K562 (cell line): ENCODE measurements at regions not wholly inside any gene's neighbourhood (a gene's known extent, or its start where the extent isn't known, plus 50 kb on each side); places are given as distances from the start of the nearest gene placed in this dataset.

Experiments
- ATAC-seq: fragments of 200-7000 bp; cut with Tn5 transposase; 3 replicates; pipeline ENCODE4 v1.9.1; 2020; ENCODE audit warnings: moderate library complexity
- BruUV-seq: library from RNA; stranded (reverse); fragments of 400-500 nt; replicated peaks from 2 replicates; lab custom pipeline; 2021; lab: Mats Ljungman, UMichigan
- CTCF ChIA-PET: fragments of 300-600 bp; formaldehyde crosslinking; extraction: SDS; loops from one replicate; lab custom pipeline; 2021; ENCODE audit warnings: low intra/inter-chr PET ratio; lab: Yijun Ruan, JAX
- POLR2A ChIA-PET: fragments of 300-600, 350-650 bp; sonication (Branson Sonifier 250); formaldehyde crosslinking; extraction: SDS; loops from one replicate; lab custom pipeline; 2021; ENCODE audit warnings: antibody characterized with exemption, inconsistent platforms; lab: Yijun Ruan, JAX
- DNase-seq, 4 experiments: peaks; one replicate each; pipeline versions ENCODE4 v3.0.0 to v3.0.0-alpha.2; 2011 to 2018; ENCODE audit warnings: low spot score in 3 of 4, mixed read lengths in 3 of 4; ENCODE audit errors: extremely low read depth in 1 of 4
- FAIRE-seq: peaks from 2 replicates; lab custom pipeline; 2011; peaks lifted over from hg19 to GRCh38; lab: Jason Lieb, UNC
- H2AFZ ChIP-seq: 2 replicates; pipeline ENCODE4 v1.6.0; 2011; ENCODE audit warnings: low read depth, low read length, control low read depth, inconsistent platforms
- H3K27ac ChIP-seq: fragments of 200-600 bp; 3 replicates; pipeline ENCODE4 v1.8.0; 2011; ENCODE audit warnings: low read depth, mild to moderate bottlenecking, control low read depth, inconsistent platforms, low read length, moderate library complexity, mixed read lengths; ENCODE audit errors: extremely low read depth
- H3K27me3 ChIP-seq, 2 experiments: fragments of 300-600 bp in 1 of 2; 2 replicates in 1 of 2; 3 replicates in 1 of 2; pipeline versions ENCODE4 v1.6.0 to v1.8.0; 2011; ENCODE audit warnings: inconsistent platforms in 2 of 2, low read length in 2 of 2, mild to moderate bottlenecking in 1 of 2, mixed read lengths in 1 of 2, moderate library complexity in 1 of 2; ENCODE audit not compliant: control insufficient read depth in 2 of 2, insufficient read depth in 2 of 2
- H3K36me3 ChIP-seq: fragments of 300-600 bp; 3 replicates; pipeline ENCODE4 v1.8.0; 2011; ENCODE audit warnings: mild to moderate bottlenecking, low read length, inconsistent platforms; ENCODE audit not compliant: control insufficient read depth, insufficient read depth
- H3K4me1 ChIP-seq, 2 experiments: fragments of 200-600 bp in 1 of 2; replicated peaks in 1 of 2; 2 replicates in 1 of 2; 3 replicates in 1 of 2; pipeline versions ENCODE4 v1.5.1 to v1.8.0; 2011; ENCODE audit warnings: inconsistent platforms in 2 of 2, low read length in 2 of 2, mild to moderate bottlenecking in 1 of 2, mixed read lengths in 1 of 2, moderate library complexity in 1 of 2; ENCODE audit not compliant: control insufficient read depth in 2 of 2, insufficient read depth in 2 of 2
- H3K4me2 ChIP-seq: 2 replicates; pipeline ENCODE4 v1.6.1; 2011; ENCODE audit warnings: low read length, control low read depth, inconsistent platforms, mixed read lengths; ENCODE audit not compliant: insufficient read depth
- H3K4me3 ChIP-seq: fragments of 200-600 bp; sonication (generic), shearing (Covaris generic); 2 replicates; pipeline ENCODE4 v1.5.1; 2016; ENCODE audit warnings: control low read depth, inconsistent platforms
- H3K79me2 ChIP-seq: fragments of 200-600 bp; 3 replicates; pipeline ENCODE4 v1.8.0; 2011; ENCODE audit warnings: low read length, inconsistent platforms; ENCODE audit not compliant: control insufficient read depth, insufficient read depth
- H3K9ac ChIP-seq, 2 experiments: 2 replicates each; pipeline versions ENCODE4 v1.6.0 to v1.6.1; 2011; ENCODE audit warnings: low read depth in 2 of 2, low read length in 2 of 2, control low read depth in 1 of 2, inconsistent platforms in 1 of 2, mild to moderate bottlenecking in 1 of 2, mixed read lengths in 1 of 2; ENCODE audit not compliant: insufficient read depth in 1 of 2
- H3K9me1 ChIP-seq: one replicate; pipeline ENCODE4 v1.6.0; 2011; ENCODE audit warnings: inconsistent platforms, mild to moderate bottlenecking, low read length, moderate library complexity; ENCODE audit not compliant: control insufficient read depth, insufficient read depth
- H3K9me3 ChIP-seq: replicated peaks from 2 replicates; pipeline ENCODE4 v1.5.1; 2011; ENCODE audit warnings: low read depth, low read length, inconsistent platforms; ENCODE audit not compliant: control insufficient read depth, insufficient read depth
- H4K20me1 ChIP-seq: replicated peaks from 2 replicates; pipeline ENCODE4 v1.6.1; 2011; ENCODE audit warnings: low read length, inconsistent platforms, mixed read lengths; ENCODE audit not compliant: control insufficient read depth, insufficient read depth
- BHLHE40 ChIP-seq: IDR thresholded peaks from 2 replicates; pipeline ENCODE4 v1.6.1; 2011; ENCODE audit warnings: low read length, improper control_type of control experiment
- CSDE1 ChIP-seq, 2 experiments: fragments of 450-650 bp; IDR thresholded peaks; 2 replicates each; pipeline ENCODE4 v1.6.1; 2016; ENCODE audit warnings: mild to moderate bottlenecking in 1 of 2
- CTBP1 ChIP-seq: fragments of 450-650 bp; IDR thresholded peaks from 2 replicates; pipeline ENCODE4 v1.6.1; 2016; ENCODE audit warnings: borderline replicate concordance
- ELK1 ChIP-seq: sonication (generic); formaldehyde crosslinking; IDR thresholded peaks from 2 replicates; pipeline ENCODE4 v1.8.1; 2022; ENCODE audit warnings: missing genetic modification reagents
- MCM3 ChIP-seq: fragments of 450-650 bp; IDR thresholded peaks from 2 replicates; pipeline ENCODE4 v1.6.1; 2016
- NEUROD1 ChIP-seq: fragments of 150-350 bp; IDR thresholded peaks from 2 replicates; pipeline ENCODE4 v1.6.1; 2014; ENCODE audit warnings: borderline replicate concordance, low read length, low read depth; ENCODE audit not compliant: partially characterized antibody
- NR2C2 ChIP-seq, 2 experiments: fragments of 200-800 bp in 1 of 2; sonication (Bioruptor generic) in 1 of 2; sonication (generic) in 1 of 2; formaldehyde crosslinking in 1 of 2; IDR thresholded peaks; 2 replicates each; pipeline versions ENCODE4 v1.6.1 to v1.8.0; 2016 to 2022; ENCODE audit warnings: mild to moderate bottlenecking in 1 of 2, missing compliant biosample characterization in 1 of 2, missing genetic modification characterization in 1 of 2, missing genetic modification reagents in 1 of 2
- OTX1 ChIP-seq: fragments of 450-650 bp; formaldehyde crosslinking; IDR thresholded peaks from 2 replicates; pipeline ENCODE4 v1.4.0; 2022; ENCODE audit warnings: mild to moderate bottlenecking
- PREB ChIP-seq: sonication (generic); formaldehyde crosslinking; IDR thresholded peaks from 2 replicates; pipeline ENCODE4 v1.8.1; 2023; ENCODE audit warnings: mild to moderate bottlenecking, missing genetic modification reagents
- PRPF4 ChIP-seq: fragments of 200-400 bp; formaldehyde crosslinking; IDR thresholded peaks from one replicate; pipeline ENCODE4 v1.6.1; 2017; ENCODE audit warnings: low read length, low read depth, mild to moderate bottlenecking; ENCODE audit not compliant: insufficient read depth, poor library complexity, severe bottlenecking
- RBM25 ChIP-seq: fragments of 200-400 bp; formaldehyde crosslinking; IDR thresholded peaks from 2 replicates; pipeline ENCODE4 v1.6.1; 2018; ENCODE audit warnings: low read length, low read depth, moderate library complexity; ENCODE audit not compliant: severe bottlenecking
- TEAD4 ChIP-seq, 2 experiments: sonication (generic) in 1 of 2; formaldehyde crosslinking in 1 of 2; IDR thresholded peaks; 2 replicates each; pipeline versions ENCODE4 v1.6.1 to v1.8.0; 2012 to 2022; ENCODE audit warnings: borderline replicate concordance in 1 of 2, inconsistent platforms in 1 of 2, low read length in 1 of 2, mild to moderate bottlenecking in 1 of 2, missing genetic modification reagents in 1 of 2
- VEZF1 ChIP-seq: fragments of 200-800 bp; sonication (Bioruptor generic); IDR thresholded peaks from 2 replicates; pipeline ENCODE4 v1.6.1; 2017; ENCODE audit warnings: missing genetic modification characterization, missing compliant biosample characterization
- ZBTB1 ChIP-seq: sonication (generic); formaldehyde crosslinking; IDR thresholded peaks from 2 replicates; pipeline ENCODE4 v1.8.1; 2023; ENCODE audit warnings: missing genetic modification reagents, low read depth, mild to moderate bottlenecking, borderline replicate concordance
- ZNF280B ChIP-seq: fragments of 250-450 bp; sonication (Bioruptor Pico); IDR thresholded peaks from 2 replicates; pipeline ENCODE4 v1.5.1; 2021; ENCODE audit warnings: mild to moderate bottlenecking
- WGBS: fragments of 100-300 bp; shearing (Covaris generic); methylation state at CpG from one replicate; pipeline ENCODE4 v1.1.6; 2016; ENCODE audit warnings: low coverage, mixed read lengths; ENCODE audit not compliant: insufficient coverage; ENCODE audit errors: missing lambda C conversion rate; 5-methylcytosine and 5-hydroxymethylcytosine counted together
- in situ Hi-C: fragments of 300-500 bp; cut with MboI; formaldehyde crosslinking; loops from 4 replicates; pipeline ENCODE4 v1.15.0; 2018; ENCODE audit warnings: inconsistent platforms, mixed read lengths
- intact Hi-C: fragments of 100-400 bp; cut with micrococcal nuclease; formaldehyde crosslinking; loops from 2 replicates; pipeline ENCODE4 v1.14.2; 2022

GRCh38 chr16:87150262-87150661 is 166.9 kb downstream of the C16orf95 start (continued):
- TF ChIP-seq PREB (CRISPR knock-in tag): no peak

- H3K4me2 ChIP-seq: no peak overlapping the region
- no peak overlapping the region for H3K27ac ChIP-seq
- POLR2A ChIA-PET: interaction anchor here (0.6 to 1.6 kb wide), 2 partner anchors 9 to 841 kb away, joined by 4 to 6 read pairs; no protein-coding TSS in a partner anchor
- no TSS peak for BruUV-seq
- no peaks in the 10 kb centered on the region for H3K79me2 ChIP-seq
- H3K27me3 ChIP-seq: peaks cover 0 to 20% of the 10 kb centered on the region in 2 experiments; a peak in 1 of 5 replicates
- no peaks in the 10 kb centered on the region for H3K9me1 ChIP-seq
- no peak overlapping the region for H3K4me3 ChIP-seq
- H3K9ac ChIP-seq: no peak overlapping the region
- H3K4me1 ChIP-seq: peaks cover 2% of the 10 kb centered on the region in 2 experiments; a peak in 3 of 5 replicates
- WGBS: 28% methylated on average over 4 of the region's 4 CpGs
- H2AFZ ChIP-seq: no peak overlapping the region
- no peak for ATAC-seq
- H3K36me3 ChIP-seq: no peaks in the 10 kb centered on the region
- peaks cover 2% of the 10 kb centered on the region; the same call in 1 of the 2 replicates for H3K9me3 ChIP-seq
- CTCF ChIA-PET: no interaction called here
- intact Hi-C loops (no loop called here), in situ Hi-C loops (no loop called here)
- no peaks in the 10 kb centered on the region for H4K20me1 ChIP-seq
- DNase-seq: no peak
- no peak for FAIRE-seq
- TF ChIP-seq RBM25 (peak; percentile 61), NEUROD1 (no peak), TEAD4 (IDR thresholded peaks at IDR 0.05; ENCODE audit: low read length) (no peak), TEAD4 (CRISPR knock-in tag; IDR thresholded peaks at IDR 0.05; ENCODE audit: borderline replicate concordance) (no peak), NR2C2 (CRISPR knock-in tag; IDR thresholded peaks at IDR 0.05) (no peak), NR2C2 (tag; IDR thresholded peaks at IDR 0.05) (no peak), ELK1 (no peak), MCM3 (no peak), VEZF1 (CRISPR knock-in tag) (no peak), CTBP1 (no peak), BHLHE40 (no peak), ZNF280B (CRISPR knock-in tag) (no peak), CSDE1 (IDR thresholded peaks at IDR 0.05) (no peak), ZBTB1 (no peak), PRPF4 (no peak), OTX1 (CRISPR knock-in tag) (no peak)
These were observed 166.4 kb downstream of the C16orf95 start for GRCh38 chr16:87150681-87151280.
